Uterus (tissue), 3 donors: ENCODE measurements at regions not wholly inside any gene's neighbourhood (a gene's known extent, or its start where the extent isn't known, plus 50 kb on each side); places are given as distances from the start of the nearest gene placed in this dataset.

Experiments
- DNase-seq, 2 donors: peaks; one replicate each; pipeline ENCODE4 v3.0.0-alpha.2; 2019 to 2020
- H3K27ac ChIP-seq, 2 donors: fragments of 200-600 bp; sonication (generic); 1 replicate in 1 of 2; 2 replicates in 1 of 2; pipeline ENCODE4 v1.5.1; 2016 to 2018
- H3K27me3 ChIP-seq, 2 donors: fragments of 200-600 bp; sonication (generic); one replicate each; pipeline ENCODE4 v1.5.1; 2018 to 2019; ENCODE audit warnings: control low read depth in 1 of 2
- H3K36me3 ChIP-seq, 2 donors: fragments of 200-600 bp; sonication (generic); one replicate each; pipeline ENCODE4 v1.5.1; 2019; ENCODE audit warnings: control low read depth in 1 of 2
- H3K4me1 ChIP-seq, 2 donors: fragments of 200-600 bp; sonication (generic); one replicate each; pipeline ENCODE4 v1.5.1; 2018 to 2019; ENCODE audit warnings: control low read depth in 1 of 2
- H3K4me3 ChIP-seq, 2 donors: fragments of 200-600 bp; sonication (generic); 1 replicate in 1 of 2; 2 replicates in 1 of 2; pipeline ENCODE4 v1.5.1; 2018 to 2019; ENCODE audit warnings: mild to moderate bottlenecking in 1 of 2
- H3K9me3 ChIP-seq, 2 donors: fragments of 200-600 bp; sonication (generic); one replicate each; pipeline ENCODE4 v1.5.1; 2019; ENCODE audit warnings: control low read depth in 1 of 2
- CTCF ChIP-seq, 4 experiments: fragments of 200-600 bp in 2 of 4; fragments of 450-650 bp in 2 of 4; sonication (generic) in 2 of 4; IDR thresholded peaks; one replicate each; pipeline ENCODE4 v1.5.1; 2016 to 2019; ENCODE audit warnings: antibody characterized with exemption in 4 of 4, mild to moderate bottlenecking in 2 of 4, moderate library complexity in 1 of 4
- POLR2A ChIP-seq, 2 donors: fragments of 450-650 bp; IDR thresholded peaks; one replicate each; pipeline ENCODE4 v1.6.1; 2016; ENCODE audit warnings: antibody characterized with exemption in 2 of 2, mild to moderate bottlenecking in 1 of 2, moderate library complexity in 1 of 2
- intact Hi-C: fragments of 100-400 bp; cut with DNase I; formaldehyde crosslinking; loops from one replicate; pipeline ENCODE4 v1.15.1; 2023; ENCODE audit warnings: low total_unique reads
- donor health status: DM: yes; HTN: yes; CAD: no.

DNA sequence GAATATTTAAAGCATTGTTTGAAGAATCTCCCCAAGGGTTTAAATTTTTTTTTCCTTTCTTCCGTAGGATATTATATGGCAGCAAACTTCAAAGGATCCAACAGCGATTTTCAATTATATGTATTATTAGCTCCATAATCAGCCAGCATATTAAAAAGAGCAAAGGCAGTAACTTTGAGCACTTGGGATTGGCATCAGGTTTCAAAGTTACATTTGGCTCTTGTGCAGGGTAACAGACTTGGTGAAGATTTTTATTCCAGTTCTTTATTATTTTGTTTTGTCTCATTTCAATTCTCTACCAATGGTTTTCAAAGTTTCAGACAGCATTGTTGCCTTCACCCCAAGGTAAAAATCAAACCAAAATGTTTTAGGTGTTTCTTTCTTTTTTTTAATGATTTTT, 116.7 kb upstream of the ZNF366 start:
- no peak overlapping the region for H3K4me3 ChIP-seq
- DNase-seq: no peak
- no peak overlapping the region for H3K27ac ChIP-seq
- no peaks in the 10 kb centered on the region for H3K9me3 ChIP-seq
- TF ChIP-seq CTCF (IDR thresholded peaks at IDR 0.05) (no peak), POLR2A (IDR thresholded peaks at IDR 0.05) (no peak)
- no peaks in the 10 kb centered on the region for H3K36me3 ChIP-seq
- no peaks in the 10 kb centered on the region for H3K4me1 ChIP-seq
- no peaks in the 10 kb centered on the region for H3K27me3 ChIP-seq
- intact Hi-C loops: no loop called here

- Histone ChIP-seq H3K27me3 (no peaks in the 10 kb centered on the region), H3K4me1 (no peaks in the 10 kb centered on the region), H3K9me3 (no peaks in the 10 kb centered on the region), H3K36me3 (no peaks in the 10 kb centered on the region), H3K27ac (no peak overlapping the region), H3K4me3 (no peak overlapping the region)
- intact Hi-C loops: no loop called here
- TF ChIP-seq POLR2A (IDR thresholded peaks at IDR 0.05) (no peak), CTCF (IDR thresholded peaks at IDR 0.05) (no peak)
- DNase-seq: no peak
Measured at GRCh38 chr5:72623323-72623722, 116.1 kb upstream of the ZNF366 start.

DNA sequence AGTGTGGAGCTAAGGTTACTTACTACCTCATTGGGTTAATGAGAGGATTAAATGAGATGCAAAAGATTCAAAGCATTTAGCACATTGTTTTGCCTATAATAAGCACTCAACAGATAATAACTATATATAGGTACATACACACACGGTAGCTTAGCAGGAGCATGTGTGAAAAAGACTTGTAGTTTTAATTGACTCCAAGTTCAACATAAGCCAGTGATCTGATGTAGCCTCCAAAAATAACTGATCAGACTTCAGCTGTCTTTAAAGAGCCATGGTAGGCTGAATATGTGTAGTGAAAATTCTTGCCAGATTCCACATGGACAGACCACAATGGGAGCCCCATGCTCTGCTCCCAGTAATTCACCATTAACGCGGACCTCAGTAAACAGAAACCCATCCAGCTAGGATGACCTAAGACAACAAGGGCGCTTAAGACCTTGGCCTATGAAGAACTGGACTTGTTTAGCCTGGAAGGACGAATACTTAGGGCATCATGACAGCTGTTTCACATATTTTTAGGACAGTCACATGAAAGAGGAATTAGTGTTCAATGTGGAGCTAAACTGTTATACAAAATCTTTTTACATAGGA, 115.1 kb upstream of the ZNF366 start:
- H3K27me3 ChIP-seq: no peaks in the 10 kb centered on the region
- TF ChIP-seq CTCF (IDR thresholded peaks at IDR 0.05) (no peak), POLR2A (IDR thresholded peaks at IDR 0.05) (no peak)

DNA sequence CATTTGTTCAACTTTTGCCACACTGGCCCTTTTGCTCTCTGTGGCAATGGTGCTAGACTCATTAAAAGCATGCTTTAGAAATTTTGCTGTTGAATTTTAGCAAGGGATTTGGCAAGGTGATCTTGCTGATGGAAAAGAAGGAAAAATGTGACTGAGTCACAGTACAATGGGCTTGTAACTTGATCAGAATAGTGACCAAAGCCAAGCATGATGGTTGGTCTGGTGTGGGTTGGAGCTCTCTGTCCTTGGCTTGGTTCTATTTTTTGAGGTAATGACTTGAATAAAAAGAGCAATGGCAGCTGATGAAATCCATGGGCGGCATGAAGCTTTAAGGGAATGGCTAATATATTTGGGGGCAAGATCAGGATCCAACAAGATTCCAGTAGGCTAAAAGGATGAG, 114.4 kb upstream of the ZNF366 start:
- Histone ChIP-seq H3K9me3 (no peaks in the 10 kb centered on the region), H3K27ac (no peak overlapping the region), H3K27me3 (no peaks in the 10 kb centered on the region), H3K4me1 (no peaks in the 10 kb centered on the region), H3K36me3 (no peaks in the 10 kb centered on the region), H3K4me3 (no peak overlapping the region)
- no peak for DNase-seq
- TF ChIP-seq POLR2A (IDR thresholded peaks at IDR 0.05) (no peak), CTCF (IDR thresholded peaks at IDR 0.05) (no peak)
- intact Hi-C loops: no loop called here

More for the DNA sequence above, 115.1 kb upstream of the ZNF366 start:
- intact Hi-C loops: no loop called here
- no peak for DNase-seq
- no peaks in the 10 kb centered on the region for H3K9me3 ChIP-seq
- no peak overlapping the region for H3K4me3 ChIP-seq
- H3K36me3 ChIP-seq: no peaks in the 10 kb centered on the region
- H3K4me1 ChIP-seq: no peaks in the 10 kb centered on the region
- H3K27ac ChIP-seq: no peak overlapping the region

DNA sequence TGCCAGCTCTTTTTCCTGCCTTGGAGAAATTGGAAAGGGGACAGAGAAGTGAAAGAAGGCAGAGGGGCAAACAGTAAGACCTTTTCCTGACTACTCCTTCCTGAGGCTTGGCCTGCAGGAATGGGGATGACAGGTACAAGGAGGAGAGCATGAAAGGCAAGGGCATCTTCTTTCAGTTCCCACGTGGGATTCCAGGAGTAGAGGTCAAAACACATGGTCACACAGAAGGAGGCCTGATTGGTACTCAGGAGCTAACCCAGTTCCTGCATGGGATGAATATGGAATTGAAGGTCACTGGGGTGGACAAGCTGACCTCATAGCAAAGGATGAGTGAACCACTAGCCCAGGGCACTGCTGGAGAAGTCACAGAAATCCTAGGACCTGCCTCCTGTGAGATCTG, 112.5 kb upstream of the ZNF366 start:
- no peaks in the 10 kb centered on the region for H3K9me3 ChIP-seq
- H3K27me3 ChIP-seq: no peaks in the 10 kb centered on the region
- intact Hi-C loops: loop anchor here (10.0 kb wide), 1 partner anchor 195 kb away; the partner anchor contains the start of gene TNPO1
- no peak overlapping the region for H3K27ac ChIP-seq
- TF ChIP-seq POLR2A (IDR thresholded peaks at IDR 0.05): no peak
- TF ChIP-seq CTCF (IDR thresholded peaks at IDR 0.05): no peak
- no peak overlapping the region for H3K4me3 ChIP-seq
- no peaks in the 10 kb centered on the region for H3K4me1 ChIP-seq
- no peaks in the 10 kb centered on the region for H3K36me3 ChIP-seq
- no peak for DNase-seq
